ENCODE measurements at regions not wholly inside any gene's neighbourhood (a gene's known extent, or its start where the extent isn't known, plus 50 kb on each side); places are given as distances from the start of the nearest gene placed in this dataset.

DNA sequence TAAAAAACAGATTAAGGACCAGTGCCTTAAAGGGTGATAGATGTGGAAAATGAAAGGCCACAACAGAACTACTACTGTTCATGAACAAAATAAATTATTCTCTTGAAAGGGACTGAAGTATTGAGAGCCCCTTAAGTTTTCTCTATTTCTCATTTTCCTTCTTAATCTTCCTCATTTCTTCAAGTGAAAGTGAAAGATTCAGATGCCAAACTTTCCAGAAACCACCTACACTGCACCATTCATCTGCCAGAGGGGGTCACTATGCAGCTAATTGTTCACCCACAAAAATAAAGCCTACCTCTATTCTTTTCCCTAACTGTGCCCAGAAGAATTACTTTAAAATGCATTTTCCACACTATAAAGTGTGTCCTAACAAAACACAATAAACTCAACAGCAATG is 140.1 kb downstream of the NR4A2 start:
- Mint-ChIP-seq H3K27ac (no peak overlapping the region), H3K4me1 (ENCODE audit: low read depth) (no peaks in the 10 kb centered on the region), H3K36me3 (ENCODE audit: low read depth) (no peaks in the 10 kb centered on the region), H3K4me3 (no peak overlapping the region), H3K9me3 (no peaks in the 10 kb centered on the region), H3K27me3 (ENCODE audit: low read depth) (no peaks in the 10 kb centered on the region)
- DNase-seq: peak; percentile 6
- CTCF ChIA-PET: interaction anchor here (1.3 to 3.5 kb wide), 2 partner anchors 16 to 396 kb away, joined by 4 to 21 read pairs; no protein-coding TSS in a partner anchor
- intact Hi-C loops (cut with micrococcal nuclease): loop anchor here (1.0 to 5.0 kb wide), 3 partner anchors 397 to 1000 kb away; no protein-coding TSS in a partner anchor

DNA sequence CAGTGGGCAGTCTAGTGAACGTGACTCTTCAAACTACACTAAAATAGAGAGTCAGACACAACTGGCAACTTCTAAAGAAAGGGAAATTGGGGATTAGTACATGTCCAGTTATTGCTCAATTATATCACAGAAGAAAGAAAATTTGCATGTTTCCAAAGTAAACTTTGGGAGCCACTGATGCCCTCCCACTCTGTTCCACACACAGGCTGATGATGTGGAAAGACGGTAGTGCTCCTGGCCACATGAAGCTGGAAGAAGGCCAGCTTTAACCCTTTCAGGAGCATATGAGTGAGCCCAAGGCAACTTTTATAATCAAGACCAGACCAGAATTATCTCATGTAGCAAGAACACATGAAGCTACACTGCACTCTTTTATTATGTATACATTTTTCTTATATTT is 141.0 kb downstream of the NR4A2 start:
- CTCF ChIA-PET: interaction anchor here (3.5 kb wide), 1 partner anchor 397 kb away, joined by 21 read pairs; no protein-coding TSS in a partner anchor
- H3K4me3 Mint-ChIP-seq: no peak overlapping the region

DNA sequence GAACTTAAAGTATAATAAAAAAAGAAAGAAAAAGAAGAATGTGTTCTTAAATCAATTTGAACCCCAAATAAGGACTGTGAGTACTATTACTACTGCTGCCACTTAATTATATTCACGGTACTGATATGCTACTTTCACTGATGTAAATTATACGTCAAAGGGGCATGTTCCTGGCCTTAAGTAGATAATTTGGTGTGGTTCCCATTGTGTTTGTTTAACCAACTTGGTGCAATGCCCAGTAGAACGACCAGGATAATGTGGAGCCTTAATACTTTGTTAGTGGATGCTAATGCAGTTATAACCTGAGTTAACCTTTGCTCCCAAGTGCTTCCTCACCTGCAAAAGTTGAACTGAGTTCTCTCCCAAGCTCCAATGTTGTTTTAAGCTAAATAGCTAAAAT is 142.0 kb downstream of the NR4A2 start:
- Mint-ChIP-seq H3K4me3 (no peak overlapping the region), H3K27ac (no peak overlapping the region), H3K27me3 (ENCODE audit: low read depth) (no peaks in the 10 kb centered on the region), H3K36me3 (ENCODE audit: low read depth) (no peaks in the 10 kb centered on the region), H3K9me3 (no peaks in the 10 kb centered on the region), H3K4me1 (ENCODE audit: low read depth) (no peaks in the 10 kb centered on the region)
- CTCF ChIA-PET: no interaction called here
- no peak for DNase-seq
- intact Hi-C loops (cut with micrococcal nuclease): loop anchor here (5.0 kb wide), 1 partner anchor 1002 kb away; no protein-coding TSS in a partner anchor

More for the DNA sequence above, 141.0 kb downstream of the NR4A2 start:
- Mint-ChIP-seq H3K9me3 (no peaks in the 10 kb centered on the region), H3K36me3 (ENCODE audit: low read depth) (no peaks in the 10 kb centered on the region), H3K27ac (no peak overlapping the region), H3K27me3 (ENCODE audit: low read depth) (no peaks in the 10 kb centered on the region), H3K4me1 (ENCODE audit: low read depth) (no peaks in the 10 kb centered on the region)
- intact Hi-C loops (cut with micrococcal nuclease): loop anchor here (5.0 kb wide), 1 partner anchor 1001 kb away; no protein-coding TSS in a partner anchor
- no peak for DNase-seq

DNA sequence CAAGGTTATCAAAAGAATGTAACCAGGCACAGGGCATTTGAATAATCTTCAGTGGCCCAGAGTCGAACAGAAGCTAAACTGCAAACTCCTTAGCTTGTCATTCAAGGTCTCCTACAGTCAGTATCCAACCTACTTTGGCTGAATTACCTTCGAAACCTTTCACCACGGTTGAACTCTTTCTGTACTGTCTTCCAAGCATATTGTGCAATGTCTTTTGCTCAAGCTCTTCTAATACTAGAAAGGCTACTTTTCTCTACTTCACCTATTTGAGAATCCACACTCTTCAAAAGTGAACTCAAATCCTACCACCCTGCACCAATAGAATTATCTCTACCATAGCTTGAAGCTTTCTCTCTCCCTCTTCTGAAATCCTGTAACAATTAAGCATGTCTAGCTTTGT is 142.9 kb downstream of the NR4A2 start:
- H3K27me3 Mint-ChIP-seq (ENCODE audit: low read depth): no peaks in the 10 kb centered on the region
- H3K36me3 Mint-ChIP-seq (ENCODE audit: low read depth): no peaks in the 10 kb centered on the region
- CTCF ChIA-PET: no interaction called here
- DNase-seq: no peak
- no peak overlapping the region for H3K4me3 Mint-ChIP-seq
- H3K4me1 Mint-ChIP-seq (ENCODE audit: low read depth): no peaks in the 10 kb centered on the region
- H3K27ac Mint-ChIP-seq: no peak overlapping the region
- no peaks in the 10 kb centered on the region for H3K9me3 Mint-ChIP-seq
- intact Hi-C loops (cut with micrococcal nuclease): no loop called here

DNA sequence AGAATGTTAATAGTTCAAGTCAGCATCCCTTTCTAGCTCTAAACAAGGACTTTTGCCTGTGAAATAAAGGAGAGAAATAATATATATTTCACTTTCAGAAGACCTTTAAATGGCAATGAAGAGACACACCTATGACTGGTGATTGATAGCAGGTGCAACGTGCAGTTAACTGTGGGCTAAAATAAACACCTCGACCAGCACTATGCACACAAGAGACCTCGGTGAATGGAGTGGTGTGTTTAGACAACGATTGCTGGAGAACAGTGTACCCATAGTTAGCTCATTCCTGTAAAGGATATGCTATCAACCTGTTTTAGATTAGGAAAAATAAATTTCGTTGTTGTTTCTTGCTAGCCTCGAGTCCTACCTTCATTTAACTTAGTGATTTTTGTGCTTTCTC is 143.4 kb downstream of the NR4A2 start:
- CTCF ChIA-PET: no interaction called here
- H3K27me3 Mint-ChIP-seq (ENCODE audit: low read depth): no peaks in the 10 kb centered on the region
- intact Hi-C loops (cut with micrococcal nuclease): no loop called here
- H3K27ac Mint-ChIP-seq: no peak overlapping the region
- no peaks in the 10 kb centered on the region for H3K9me3 Mint-ChIP-seq
- H3K36me3 Mint-ChIP-seq (ENCODE audit: low read depth): no peaks in the 10 kb centered on the region
- no peak for DNase-seq
- no peaks in the 10 kb centered on the region for H3K4me1 Mint-ChIP-seq (ENCODE audit: low read depth)
- H3K4me3 Mint-ChIP-seq: no peak overlapping the region

DNA sequence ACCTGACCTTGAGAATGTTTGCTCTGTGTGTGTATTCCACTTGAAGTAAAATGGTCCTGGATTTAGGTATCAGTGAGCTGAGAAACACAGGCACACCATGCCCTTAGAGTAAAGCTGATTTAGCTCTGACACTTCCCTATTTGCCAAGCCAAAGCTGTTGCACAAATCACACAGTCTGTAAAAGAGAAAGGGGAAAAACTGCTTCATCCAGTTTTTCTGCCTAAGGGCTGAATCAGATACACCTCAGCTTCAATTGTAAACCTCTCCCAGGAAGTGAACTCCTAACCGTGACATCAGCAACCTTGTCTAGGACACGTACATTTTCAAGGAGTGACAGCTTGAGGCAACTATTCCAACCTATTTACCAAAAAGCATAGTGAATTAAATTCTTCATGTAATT is 150.4 kb downstream of the NR4A2 start:
- intact Hi-C loops (cut with micrococcal nuclease): no loop called here
- DNase-seq: no peak
- CTCF ChIA-PET: no interaction called here
- Mint-ChIP-seq H3K27me3 (ENCODE audit: low read depth) (peaks cover 5% of the 10 kb centered on the region), H3K4me3 (no peak overlapping the region), H3K4me1 (ENCODE audit: low read depth) (no peaks in the 10 kb centered on the region), H3K9me3 (no peaks in the 10 kb centered on the region), H3K36me3 (ENCODE audit: low read depth) (no peaks in the 10 kb centered on the region), H3K27ac (no peak overlapping the region)

DNA sequence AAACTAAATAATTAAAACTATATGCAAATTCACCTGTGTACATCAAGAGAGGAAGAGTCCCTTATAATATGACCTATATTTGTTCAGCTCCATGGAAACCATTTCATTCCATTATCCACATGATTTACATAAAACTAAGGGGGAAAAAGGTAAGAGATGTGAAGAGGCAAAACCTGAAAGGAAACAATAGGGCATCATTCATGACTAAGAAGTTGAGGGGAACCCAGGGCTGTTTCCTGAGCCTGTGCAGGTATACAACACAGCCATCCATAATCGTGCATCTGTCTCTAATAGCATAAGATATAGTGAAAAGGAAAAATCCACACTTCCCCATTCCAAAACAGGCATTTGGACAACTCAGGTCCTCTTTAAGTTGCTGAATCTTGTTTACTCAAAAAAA is 151.3 kb downstream of the NR4A2 start:
- no peak for DNase-seq
- Mint-ChIP-seq H3K36me3 (ENCODE audit: low read depth) (no peaks in the 10 kb centered on the region), H3K27me3 (ENCODE audit: low read depth) (peaks cover 5% of the 10 kb centered on the region), H3K9me3 (no peaks in the 10 kb centered on the region), H3K4me1 (ENCODE audit: low read depth) (no peaks in the 10 kb centered on the region), H3K27ac (no peak overlapping the region), H3K4me3 (no peak overlapping the region)
- intact Hi-C loops (cut with micrococcal nuclease): no loop called here
- CTCF ChIA-PET: no interaction called here

DNA sequence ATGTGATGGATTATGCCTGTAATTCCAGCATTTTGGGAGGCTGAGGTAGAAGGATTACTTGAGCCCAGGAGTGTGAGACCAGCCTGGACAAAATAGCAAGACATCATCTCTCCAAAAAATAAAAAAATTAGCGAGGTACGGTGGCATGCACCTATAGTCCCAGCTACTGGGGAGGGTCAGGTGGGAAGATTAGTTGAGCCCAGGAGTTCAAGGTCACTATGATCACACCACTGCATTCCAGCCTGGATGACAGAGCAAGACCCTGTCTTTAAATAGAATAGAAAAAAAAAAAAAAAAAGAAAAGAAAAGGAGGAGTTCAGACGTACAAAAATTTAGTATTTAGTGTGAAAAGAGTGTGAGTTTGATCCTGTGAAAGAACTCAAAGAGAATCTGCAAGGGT is 154.9 kb downstream of the NR4A2 start:
- Mint-ChIP-seq H3K27me3 (ENCODE audit: low read depth) (peaks cover 5% of the 10 kb centered on the region), H3K27ac (no peak overlapping the region), H3K9me3 (no peaks in the 10 kb centered on the region), H3K36me3 (ENCODE audit: low read depth) (no peaks in the 10 kb centered on the region), H3K4me1 (ENCODE audit: low read depth) (no peaks in the 10 kb centered on the region), H3K4me3 (no peak overlapping the region)
- no peak for DNase-seq
- intact Hi-C loops (cut with micrococcal nuclease): no loop called here
- CTCF ChIA-PET: no interaction called here

DNA sequence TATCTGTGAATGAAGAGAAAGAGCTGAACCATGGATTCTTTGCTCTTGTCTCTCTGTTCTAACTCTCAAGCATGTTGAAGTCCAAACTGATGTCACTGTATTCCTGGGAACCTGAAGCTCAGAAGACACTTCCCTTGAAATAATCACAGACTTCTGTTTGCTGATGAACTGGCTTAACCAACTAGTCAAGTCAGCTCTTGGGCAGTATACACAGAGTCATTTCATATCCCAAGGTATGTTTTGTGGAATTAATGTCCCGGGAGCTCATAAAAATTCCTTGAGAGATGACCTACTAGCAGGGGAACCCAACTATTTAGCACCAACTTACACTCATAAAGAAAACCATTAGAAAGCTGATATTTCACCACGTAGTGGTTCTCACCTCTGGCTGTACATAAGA is 156.6 kb downstream of the NR4A2 start:
- H3K27ac Mint-ChIP-seq: no peak overlapping the region
- H3K27me3 Mint-ChIP-seq (ENCODE audit: low read depth): peaks cover 8% of the 10 kb centered on the region
- DNase-seq: no peak
- no peaks in the 10 kb centered on the region for H3K9me3 Mint-ChIP-seq
- H3K36me3 Mint-ChIP-seq (ENCODE audit: low read depth): no peaks in the 10 kb centered on the region
- no peaks in the 10 kb centered on the region for H3K4me1 Mint-ChIP-seq (ENCODE audit: low read depth)
- intact Hi-C loops (cut with micrococcal nuclease): no loop called here
- CTCF ChIA-PET: interaction anchor here (0.5 to 1.2 kb wide), 2 partner anchors 17 to 535 kb away, joined by 3 to 4 read pairs; no protein-coding TSS in a partner anchor
- H3K4me3 Mint-ChIP-seq: no peak overlapping the region

DNA sequence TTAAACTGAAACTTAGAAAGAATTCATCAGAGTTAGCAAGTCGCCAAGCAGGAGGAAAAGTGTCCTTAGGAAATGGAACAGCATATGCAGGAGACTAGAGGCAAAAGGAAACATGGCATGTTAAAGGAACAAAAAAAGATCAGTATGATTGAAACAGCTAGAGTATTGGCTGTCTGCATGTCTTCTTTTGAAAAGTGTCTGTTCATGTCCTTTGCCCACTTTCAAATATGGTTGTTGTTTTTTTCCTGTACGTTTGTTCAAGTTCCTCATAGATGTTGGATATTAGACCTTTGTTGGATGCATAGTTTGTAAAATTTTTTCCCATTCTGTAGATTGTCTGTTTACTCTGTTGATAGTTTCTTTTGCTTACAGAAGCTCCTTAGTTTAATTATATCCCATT is 161.6 kb downstream of the NR4A2 start:
- Mint-ChIP-seq H3K4me1 (ENCODE audit: low read depth) (no peaks in the 10 kb centered on the region), H3K27me3 (ENCODE audit: low read depth) (peaks cover 23% of the 10 kb centered on the region), H3K4me3 (no peak overlapping the region), H3K9me3 (no peaks in the 10 kb centered on the region), H3K27ac (no peak overlapping the region), H3K36me3 (ENCODE audit: low read depth) (no peaks in the 10 kb centered on the region)
- CTCF ChIA-PET: interaction anchor here (0.7 kb wide), 1 partner anchor 224 kb away, joined by 4 read pairs; no protein-coding TSS in a partner anchor
- no peak for DNase-seq
- intact Hi-C loops (cut with micrococcal nuclease): no loop called here

DNA sequence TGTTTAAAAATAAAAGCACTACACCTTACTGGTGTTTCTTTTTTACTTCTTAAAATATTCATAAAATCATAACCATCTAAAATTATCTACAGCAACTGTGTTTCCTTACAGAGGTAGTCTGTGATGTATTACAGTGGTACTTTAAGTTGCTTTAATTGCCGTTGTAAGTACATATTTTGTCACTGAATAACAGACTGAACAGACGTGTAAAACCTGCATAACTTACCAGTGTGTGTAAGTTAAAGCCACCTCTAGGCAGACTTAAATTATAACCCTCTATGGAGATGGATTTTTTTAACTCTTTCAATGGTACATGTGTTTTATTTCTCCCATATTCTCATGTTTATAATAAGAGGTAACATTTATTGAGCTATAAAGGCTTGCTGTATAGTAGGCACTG is 166.8 kb downstream of the NR4A2 start:
- H3K27me3 Mint-ChIP-seq (ENCODE audit: low read depth): peaks cover 26% of the 10 kb centered on the region
- no peak for DNase-seq
- intact Hi-C loops (cut with micrococcal nuclease): no loop called here
- no peaks in the 10 kb centered on the region for H3K4me1 Mint-ChIP-seq (ENCODE audit: low read depth)
- CTCF ChIA-PET: no interaction called here
- no peak overlapping the region for H3K4me3 Mint-ChIP-seq
- no peaks in the 10 kb centered on the region for H3K9me3 Mint-ChIP-seq
- H3K36me3 Mint-ChIP-seq (ENCODE audit: low read depth): no peaks in the 10 kb centered on the region
- H3K27ac Mint-ChIP-seq: no peak overlapping the region

DNA sequence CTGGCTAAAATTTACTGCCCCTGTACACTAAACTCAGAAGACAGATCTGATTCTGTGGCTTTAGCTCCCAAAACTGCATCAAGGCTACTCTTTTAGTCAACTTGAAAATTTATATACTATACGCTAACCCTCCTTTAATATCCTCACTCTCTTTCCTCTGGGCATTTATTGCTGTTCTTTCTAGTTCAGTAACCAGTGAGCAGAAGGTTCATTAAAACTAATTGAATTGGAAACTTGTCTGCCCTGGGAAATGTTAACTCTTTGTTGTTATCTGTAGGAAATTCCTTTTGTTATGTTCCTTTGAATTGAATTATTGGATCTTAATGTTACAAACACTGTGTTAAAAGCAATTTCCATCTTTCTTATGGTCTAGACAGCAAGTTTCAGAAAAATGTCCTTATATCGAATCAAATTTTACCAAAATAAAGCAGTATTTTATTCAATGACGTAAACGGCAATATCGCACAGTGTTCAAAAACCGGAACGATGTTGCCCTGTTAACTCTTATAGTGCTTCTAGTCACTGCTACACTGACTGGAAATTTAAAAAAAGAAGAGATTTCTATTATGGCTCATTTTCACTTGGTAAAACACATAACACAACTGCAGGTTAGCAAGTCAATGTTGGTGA is 168.3 kb downstream of the NR4A2 start:
- intact Hi-C loops (cut with micrococcal nuclease): no loop called here
- CTCF ChIA-PET: no interaction called here
- Mint-ChIP-seq H3K9me3 (no peaks in the 10 kb centered on the region), H3K27ac (no peak overlapping the region), H3K4me1 (ENCODE audit: low read depth) (no peaks in the 10 kb centered on the region), H3K27me3 (ENCODE audit: low read depth) (peaks cover 26% of the 10 kb centered on the region), H3K4me3 (no peak overlapping the region), H3K36me3 (ENCODE audit: low read depth) (no peaks in the 10 kb centered on the region)
- no peak for DNase-seq

DNA sequence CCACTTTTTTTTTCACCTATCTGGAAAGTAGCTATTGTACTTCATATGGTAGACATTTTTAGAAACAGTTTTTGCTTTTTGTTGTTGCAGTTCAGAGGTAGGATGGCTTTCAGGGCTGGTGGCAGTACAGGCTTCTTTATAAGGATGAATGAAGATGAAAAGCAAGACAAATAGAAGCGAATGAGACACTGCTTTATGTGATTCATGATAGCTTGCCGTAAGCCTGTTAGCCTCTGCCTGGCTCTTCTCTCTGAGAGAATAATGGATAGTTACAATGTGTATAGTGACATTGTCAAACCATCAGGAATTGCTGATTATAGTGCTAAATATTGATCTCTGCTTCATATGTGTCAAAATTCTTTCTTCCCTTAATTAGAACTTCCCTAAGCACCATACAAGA is 173.7 kb downstream of the NR4A2 start:
- Mint-ChIP-seq H3K4me3 (no peak overlapping the region), H3K4me1 (ENCODE audit: low read depth) (no peaks in the 10 kb centered on the region), H3K36me3 (ENCODE audit: low read depth) (no peaks in the 10 kb centered on the region), H3K27ac (no peak overlapping the region), H3K27me3 (ENCODE audit: low read depth) (peaks cover 2% of the 10 kb centered on the region), H3K9me3 (no peaks in the 10 kb centered on the region)
- CTCF ChIA-PET: no interaction called here
- no peak for DNase-seq
- intact Hi-C loops (cut with micrococcal nuclease): no loop called here
